Renal cortical epithelial cell (primary cell): ENCODE measurements at regions not wholly inside any gene's neighbourhood (a gene's known extent, or its start where the extent isn't known, plus 50 kb on each side); places are given as distances from the start of the nearest gene placed in this dataset.

Experiments used
- DNase-seq: peaks from one replicate; pipeline ENCODE4 v3.0.0-alpha.2; 2011; ENCODE audit warnings: low read depth

- no peak for DNase-seq
These were observed 187.8 kb downstream of the CRPPA start for GRCh38 chr7:16233517-16233916.

GRCh38 chr7:16232273-16232672, 189.1 kb downstream of the CRPPA start:
- DNase-seq = no peak

- DNase-seq = no peak
These were observed 197.2 kb downstream of the CRPPA start for GRCh38 chr7:16223963-16224707.

- DNase-seq = no peak
These were observed 208.7 kb downstream of the CRPPA start for GRCh38 chr7:16212610-16213009.

- DNase-seq = no peak
These were observed 209.3 kb downstream of the CRPPA start for GRCh38 chr7:16212032-16212431.

- DNase-seq = no peak
These were observed 209.9 kb downstream of the CRPPA start for GRCh38 chr7:16211402-16211925.

GRCh38 chr7:16210171-16210570, 211.2 kb downstream of the CRPPA start:
- no peak for DNase-seq

- DNase-seq = no peak
These were observed 214.0 kb downstream of the CRPPA start for GRCh38 chr7:16207321-16207720.

- DNase-seq = no peak
These were observed 215.9 kb downstream of the CRPPA start for GRCh38 chr7:16205466-16205865.

GRCh38 chr7:16204953-16205352, 216.4 kb downstream of the CRPPA start:
- peak; percentile 62 for DNase-seq

- no peak for DNase-seq
These were observed 218.3 kb downstream of the CRPPA start for GRCh38 chr7:16203065-16203464.

- no peak for DNase-seq
These were observed 219.0 kb downstream of the CRPPA start for GRCh38 chr7:16202303-16202702.

- DNase-seq = no peak
These were observed 220.7 kb downstream of the CRPPA start for GRCh38 chr7:16200591-16200990.

- no peak for DNase-seq
These were observed 227.7 kb downstream of the CRPPA start for GRCh38 chr7:16193631-16194030.

GRCh38 chr7:16189026-16189715, 232.2 kb downstream of the CRPPA start:
- DNase-seq = peak; percentile 15

- DNase-seq = no peak
These were observed 234.2 kb downstream of the CRPPA start for GRCh38 chr7:16187131-16187530.

- DNase-seq = no peak
These were observed 242.8 kb downstream of the CRPPA start for GRCh38 chr7:16178585-16178984.

- no peak for DNase-seq
These were observed 243.2 kb downstream of the CRPPA start for GRCh38 chr7:16178092-16178491.

- no peak for DNase-seq
These were observed 247.1 kb downstream of the CRPPA start for GRCh38 chr7:16174253-16174652.

GRCh38 chr7:16172366-16172765, 249.0 kb downstream of the CRPPA start:
- no peak for DNase-seq

- no peak for DNase-seq
These were observed 249.4 kb downstream of the CRPPA start for GRCh38 chr7:16171928-16172327.

- no peak for DNase-seq
These were observed 250.7 kb downstream of the CRPPA start for GRCh38 chr7:16170671-16171070.

GRCh38 chr7:16169537-16169936, 251.8 kb downstream of the CRPPA start:
- no peak for DNase-seq
